Breast epithelium (tissue), 3 donors: ENCODE measurements at regions not wholly inside any gene's neighbourhood (a gene's known extent, or its start where the extent isn't known, plus 50 kb on each side); places are given as distances from the start of the nearest gene placed in this dataset.

ENCODE experiments used
- CTCF ChIP-seq, 3 donors: fragments of 450-650 bp; IDR thresholded peaks; one replicate each; pipeline ENCODE4 v1.5.1; 2016 to 2017; ENCODE audit warnings: antibody characterized with exemption in 3 of 3, mild to moderate bottlenecking in 3 of 3, moderate library complexity in 3 of 3
- POLR2A ChIP-seq: fragments of 450-650 bp; IDR thresholded peaks from one replicate; pipeline ENCODE4 v1.6.1; 2016; ENCODE audit warnings: antibody characterized with exemption, mild to moderate bottlenecking, moderate library complexity
- POLR2AphosphoS5 ChIP-seq, 3 donors: sonication (generic); formaldehyde crosslinking; IDR thresholded peaks; one replicate each; pipeline ENCODE4 v1.6.1; 2017; ENCODE audit warnings: antibody characterized with exemption in 3 of 3

- no peak for TF ChIP-seq CTCF (IDR thresholded peaks at IDR 0.05)
- no peak for TF ChIP-seq POLR2A
- no peak for TF ChIP-seq POLR2AphosphoS5 (IDR thresholded peaks at IDR 0.05)
These were observed 142.3 kb upstream of the JUN start for GRCh38 chr1:58926152-58926551.
